Activated CD4-positive, alpha-beta T cell treated with anti-CD3 and anti-CD28 coated beads, Interleukin-2, amount 50 U/mL, for 48 hours (primary cell): ENCODE measurements at regions not wholly inside any gene's neighbourhood (a gene's known extent, or its start where the extent isn't known, plus 50 kb on each side); places are given as distances from the start of the nearest gene placed in this dataset.
A peak's percentile ranks its signal among the peaks of the same experiment; 100 is the strongest.
"Not testable (repeated sequence)": the region's sequence is repeated elsewhere in the genome, so short reads cannot be mapped to it uniquely, and the experiment has no call there.

ENCODE experiments used
- DNase-seq, 2 experiments: peaks; one replicate each; pipeline ENCODE4 v3.0.0-alpha.2; 2020

DNA sequence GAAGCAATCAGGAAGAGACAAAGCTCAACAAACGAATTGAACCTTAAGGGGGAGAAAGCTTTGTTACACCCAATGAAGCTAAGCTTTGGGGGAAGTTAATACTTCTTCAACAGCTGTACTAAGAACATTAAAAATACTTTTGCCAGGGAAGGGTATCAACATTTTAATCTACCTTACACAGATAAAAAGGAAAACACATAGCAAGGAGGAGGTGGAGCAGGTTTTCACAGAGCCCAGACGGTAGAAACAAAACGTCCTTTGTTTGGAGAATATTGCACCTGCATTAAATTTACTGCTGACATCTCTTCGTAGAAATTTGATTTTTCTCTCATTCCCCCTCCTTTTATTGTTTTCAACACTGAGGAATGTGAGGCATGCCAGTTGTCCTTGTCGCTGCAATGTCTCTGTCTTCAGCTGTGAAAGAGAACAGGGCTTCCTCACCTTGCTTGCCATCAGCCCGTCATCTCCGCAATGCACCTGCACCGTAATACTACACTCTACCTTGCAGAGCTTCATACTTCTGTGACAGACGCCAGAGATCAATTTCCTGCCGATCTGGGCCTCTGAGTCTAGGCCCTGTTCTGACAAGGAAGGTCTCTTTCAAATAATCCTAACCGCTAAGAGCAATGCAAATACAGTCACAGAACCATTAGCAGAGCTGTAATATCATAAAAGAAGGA, 270.8 kb downstream of the SPRY2 start:
- DNase-seq = no peak

DNA sequence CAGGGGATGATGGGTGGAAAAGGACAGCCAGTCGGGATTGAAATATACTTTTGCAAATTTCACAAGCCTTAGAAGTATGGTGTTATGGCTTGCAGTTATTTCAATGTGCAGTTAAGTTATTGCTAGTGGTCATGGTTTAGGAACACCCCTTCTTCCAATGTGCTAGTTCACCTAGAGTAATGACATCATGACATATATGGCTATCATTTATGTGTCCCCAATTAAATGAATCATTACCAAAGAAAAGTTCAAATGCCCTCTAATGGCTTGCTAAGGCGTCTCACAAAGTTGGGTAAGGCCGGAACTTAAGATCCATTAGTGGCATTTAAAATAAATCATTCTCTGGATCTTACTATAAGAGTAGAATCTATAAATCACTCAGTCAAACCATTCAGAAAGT, 271.6 kb downstream of the SPRY2 start:
- no peak for DNase-seq

DNA sequence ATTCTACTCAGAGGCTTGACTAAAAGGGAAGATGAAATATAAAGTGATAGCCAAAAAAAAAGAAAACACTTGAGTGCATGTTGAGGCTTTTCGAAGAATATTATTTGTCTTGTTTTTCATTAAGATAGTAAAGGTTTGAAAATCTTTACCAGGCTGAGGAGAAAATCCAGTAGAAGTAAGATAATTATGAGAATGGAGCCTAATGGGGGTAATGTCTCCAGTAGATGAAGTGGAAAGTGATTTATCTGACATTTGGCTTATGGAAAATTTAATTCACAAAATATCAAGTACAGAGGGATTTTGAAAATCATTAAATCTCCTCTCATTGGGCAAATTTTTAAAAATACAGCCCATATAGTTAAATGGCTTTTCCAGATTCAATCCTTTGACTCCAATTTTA, 274.9 kb downstream of the SPRY2 start:
- no peak for DNase-seq

DNA sequence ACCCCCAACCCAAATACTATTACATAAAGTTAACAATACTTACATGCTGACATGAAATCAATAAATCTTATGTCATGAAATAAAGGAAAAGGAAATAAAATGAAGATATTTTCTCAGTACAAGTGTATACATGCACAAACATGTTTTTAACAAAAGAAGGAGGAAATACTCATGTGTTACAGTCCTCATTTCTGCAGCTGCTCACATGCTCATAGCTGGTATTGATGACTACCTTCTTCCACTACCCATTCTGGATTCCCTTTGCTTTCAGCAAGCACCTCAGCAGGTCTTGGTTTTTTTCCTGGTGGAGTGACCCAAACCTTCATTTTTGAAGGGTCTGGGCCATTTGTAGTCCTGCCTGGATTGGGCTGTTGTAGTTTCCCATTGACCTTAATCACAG, 278.5 kb downstream of the SPRY2 start:
- DNase-seq = not testable (repeated sequence)

DNA sequence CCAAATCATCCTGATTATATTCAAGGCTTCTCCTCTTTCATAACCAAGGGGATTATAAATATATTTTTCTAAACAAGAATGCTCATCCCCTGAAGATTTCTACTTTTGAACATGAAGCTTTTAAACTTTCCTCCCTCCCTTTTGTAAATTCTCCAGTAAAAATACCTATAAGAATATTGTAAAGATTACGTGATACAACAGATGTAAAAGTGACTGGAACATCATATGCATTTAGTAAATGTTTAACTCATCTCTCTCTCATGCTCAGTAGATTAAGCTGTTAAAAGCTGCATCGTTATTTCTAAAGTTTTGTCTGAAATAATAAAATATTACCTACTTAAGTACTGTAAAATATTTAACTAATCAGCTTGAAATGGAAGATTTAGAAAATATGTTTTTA, 281.1 kb downstream of the SPRY2 start:
- DNase-seq = no peak

DNA sequence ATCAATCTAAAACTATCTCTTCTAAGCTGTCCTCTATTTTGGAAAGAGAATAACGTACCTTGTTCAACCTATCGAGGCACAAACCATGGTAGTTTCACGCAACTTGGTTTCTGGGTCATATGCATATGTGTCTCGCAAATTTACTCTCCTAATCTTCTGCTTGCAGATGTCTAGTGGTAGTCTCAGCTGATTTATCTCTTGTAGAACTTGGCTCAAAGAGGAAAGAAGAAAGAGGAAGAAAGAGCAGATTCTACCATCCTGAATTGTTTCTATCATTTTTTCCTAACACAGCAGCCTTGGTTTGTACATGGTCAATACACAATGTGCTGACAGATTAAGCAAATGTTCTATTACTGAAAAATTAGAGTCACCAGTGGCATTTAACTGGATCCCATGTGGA, 282.3 kb downstream of the SPRY2 start:
- DNase-seq = no peak

DNA sequence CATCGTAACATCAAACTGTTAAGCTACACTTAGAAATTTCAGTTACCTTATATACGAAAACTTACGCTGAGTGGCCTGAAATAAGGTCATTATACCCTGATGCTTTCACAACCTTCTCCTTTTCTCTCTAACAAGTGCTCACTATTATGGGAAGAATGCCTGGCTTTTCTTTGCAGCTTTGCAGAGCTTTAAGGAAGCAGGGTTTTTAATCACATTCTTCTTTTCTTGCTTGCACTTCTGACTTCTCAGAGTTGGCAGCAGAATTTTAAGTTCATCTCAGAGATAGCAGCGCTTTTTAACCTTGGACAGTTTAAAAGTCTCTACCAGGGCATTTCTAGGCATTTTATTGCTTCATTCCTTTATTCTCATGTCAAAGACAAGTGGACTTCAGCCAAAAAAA, 285.1 kb downstream of the SPRY2 start:
- no peak for DNase-seq

DNA sequence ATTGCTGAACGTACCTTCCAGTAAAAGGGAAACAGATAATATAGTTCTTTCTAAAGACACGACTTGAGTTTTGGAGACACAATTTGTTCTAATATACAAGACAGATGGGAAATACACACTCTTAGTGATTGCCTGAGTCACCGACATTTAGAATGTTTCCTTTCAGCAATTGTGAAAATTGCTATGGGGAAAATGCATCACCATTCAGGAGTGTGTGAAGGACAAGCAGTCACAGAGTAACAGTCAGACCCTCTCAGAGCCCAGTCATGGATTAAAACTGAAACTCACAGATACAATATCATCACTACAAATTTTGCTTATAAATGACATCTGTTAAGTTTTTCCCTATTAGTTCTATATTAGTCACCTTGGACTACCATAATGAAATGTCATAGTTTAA, 286.1 kb downstream of the SPRY2 start:
- no peak for DNase-seq

DNA sequence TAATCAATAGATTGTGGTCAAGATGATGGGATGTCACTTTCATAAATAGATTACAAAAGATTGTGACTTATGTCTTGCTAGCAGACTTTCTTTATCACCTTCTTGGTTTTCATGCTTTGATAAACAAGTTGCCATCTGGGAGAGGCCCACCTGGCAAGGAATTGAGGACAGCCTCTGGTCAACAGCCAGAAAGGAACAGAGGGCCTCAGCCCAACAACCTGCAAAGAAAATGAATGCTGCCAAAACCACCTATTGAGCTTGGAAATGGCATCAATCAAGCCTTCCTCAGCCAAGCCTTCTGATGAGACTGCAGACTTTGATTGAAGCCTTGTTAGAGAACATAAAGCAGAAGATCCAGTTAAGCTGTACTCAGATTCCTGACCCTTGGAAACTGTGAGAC, 288.6 kb downstream of the SPRY2 start:
- DNase-seq = no peak

DNA sequence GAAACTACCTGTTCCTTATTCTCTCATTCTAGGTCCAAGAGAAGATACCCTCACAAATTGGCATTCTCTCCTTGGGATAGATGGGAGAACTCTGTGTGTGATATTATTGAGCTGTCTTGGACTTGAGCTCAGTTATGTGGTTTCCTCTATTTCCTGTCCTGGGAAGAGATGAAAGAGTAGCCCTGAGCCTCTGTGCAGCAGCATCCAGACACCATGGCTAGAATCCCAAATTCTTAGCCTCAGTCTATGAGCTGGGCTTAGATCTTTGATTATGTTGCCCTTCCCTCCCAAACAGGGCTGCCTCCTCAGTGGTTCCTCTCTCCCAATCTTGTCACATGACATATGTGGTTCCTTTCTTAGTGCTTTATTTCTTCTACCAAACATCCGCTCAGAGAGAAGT, 290.7 kb downstream of the SPRY2 start:
- no peak for DNase-seq

DNA sequence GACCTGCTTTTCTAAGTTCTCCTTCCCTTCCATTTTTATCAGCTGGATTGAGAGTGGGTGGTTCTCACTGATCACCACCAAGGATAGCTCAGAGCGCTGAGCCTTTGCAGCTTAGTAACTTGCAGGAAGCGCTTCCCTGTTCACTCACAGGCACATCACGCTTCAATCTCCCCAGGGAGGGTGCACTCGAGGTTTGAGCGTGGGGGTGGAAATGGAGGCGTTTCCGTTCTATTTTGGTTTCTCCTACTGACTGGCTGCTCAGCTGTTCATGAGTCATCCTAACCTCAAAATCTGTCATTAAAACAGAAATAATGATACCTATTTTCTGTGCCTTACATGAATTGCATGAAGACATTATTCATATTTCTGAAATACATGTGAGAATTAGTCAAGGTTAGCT, 292.1 kb downstream of the SPRY2 start:
- peak; percentile 41 to 52 for DNase-seq

DNA sequence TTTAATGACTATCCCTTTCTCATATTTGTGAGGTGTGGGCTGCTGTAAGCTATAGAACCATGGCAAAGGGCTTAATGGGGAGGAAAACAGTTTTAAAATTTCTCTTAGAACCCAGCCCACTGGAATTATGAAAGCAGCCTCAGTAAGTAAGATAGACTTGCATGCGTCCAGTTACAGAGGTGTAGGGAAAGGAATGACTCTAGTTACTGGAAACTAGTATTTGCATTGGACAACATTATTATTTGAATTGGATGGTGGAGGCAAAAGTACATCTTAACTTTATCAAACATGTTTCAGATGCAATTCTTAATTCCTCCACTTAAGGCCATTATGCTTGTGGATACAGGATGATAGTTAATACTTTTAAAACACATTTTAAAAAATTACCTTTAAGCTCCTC, 292.9 kb downstream of the SPRY2 start:
- DNase-seq = no peak

DNA sequence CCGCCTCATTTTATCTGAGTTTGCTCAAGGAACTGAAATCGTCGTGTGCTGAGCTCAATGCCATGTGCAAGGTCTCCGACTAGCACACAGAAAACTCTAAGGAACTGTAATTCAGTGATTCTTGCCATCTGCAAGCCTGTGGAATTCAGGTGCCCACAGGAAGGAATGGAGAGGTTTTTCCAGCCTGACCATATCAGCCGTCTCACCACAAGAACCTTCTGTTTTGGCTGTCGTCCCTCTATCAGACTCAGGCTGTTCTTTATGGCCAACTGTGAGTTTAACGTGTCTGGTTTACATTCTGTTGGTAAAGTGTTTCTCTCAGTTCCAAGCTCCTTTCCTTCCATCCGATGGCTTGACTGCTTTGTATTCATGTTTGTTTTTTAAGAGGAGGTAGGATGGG, 293.5 kb downstream of the SPRY2 start:
- DNase-seq = no peak

DNA sequence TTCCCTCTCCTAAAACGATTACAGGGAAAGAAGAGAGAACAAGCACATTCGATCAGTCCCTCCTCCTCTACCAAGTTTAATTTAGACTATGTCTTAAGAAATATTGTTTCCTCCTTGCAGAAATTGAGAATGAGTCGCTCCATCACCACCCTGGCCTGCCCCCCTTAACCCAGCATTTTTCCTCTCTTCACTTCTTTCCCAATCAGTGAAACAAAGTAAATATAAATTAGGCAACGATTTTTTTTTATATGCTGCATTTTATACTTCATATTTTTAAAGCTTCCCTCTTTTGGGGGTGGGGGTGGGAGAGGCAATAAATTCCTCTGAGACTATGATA, 300.0 kb downstream of the SPRY2 start:
- DNase-seq = no peak

DNA sequence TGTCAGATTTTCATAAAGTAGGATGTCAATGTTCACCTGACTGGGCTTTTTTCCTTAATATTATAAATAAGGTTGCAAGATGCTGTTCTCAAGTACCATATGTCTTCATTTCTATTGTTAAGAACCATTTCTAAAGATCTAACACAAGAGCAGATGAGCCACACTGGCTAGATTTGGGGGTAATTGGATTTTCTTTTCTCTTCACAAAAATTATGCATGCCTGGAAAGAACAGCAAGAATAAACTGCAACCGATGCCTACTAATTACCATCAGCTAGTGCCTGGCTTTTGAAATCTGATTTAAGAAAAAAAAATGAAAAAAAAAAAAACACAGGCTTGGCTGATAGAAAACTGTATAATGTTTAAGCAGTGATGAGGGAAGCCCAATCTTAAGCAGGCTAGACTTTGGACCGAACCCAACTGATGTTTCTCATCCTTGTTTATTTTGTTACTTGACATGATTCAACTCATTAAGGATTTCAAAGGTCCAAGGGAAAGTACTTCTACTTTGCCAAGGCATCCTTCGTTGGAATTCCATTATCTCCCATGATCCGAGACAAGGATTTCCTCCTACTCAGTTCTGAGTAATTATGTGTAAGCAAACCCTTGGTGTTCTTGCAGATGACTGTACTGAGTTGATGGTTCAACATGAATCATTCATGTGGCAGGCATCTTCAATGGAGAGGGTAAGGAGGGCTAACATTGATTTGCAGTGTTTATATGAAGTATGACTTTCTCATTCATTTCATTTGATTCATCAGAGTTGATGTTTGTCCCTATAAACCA, 300.5 kb downstream of the SPRY2 start:
- no peak for DNase-seq

DNA sequence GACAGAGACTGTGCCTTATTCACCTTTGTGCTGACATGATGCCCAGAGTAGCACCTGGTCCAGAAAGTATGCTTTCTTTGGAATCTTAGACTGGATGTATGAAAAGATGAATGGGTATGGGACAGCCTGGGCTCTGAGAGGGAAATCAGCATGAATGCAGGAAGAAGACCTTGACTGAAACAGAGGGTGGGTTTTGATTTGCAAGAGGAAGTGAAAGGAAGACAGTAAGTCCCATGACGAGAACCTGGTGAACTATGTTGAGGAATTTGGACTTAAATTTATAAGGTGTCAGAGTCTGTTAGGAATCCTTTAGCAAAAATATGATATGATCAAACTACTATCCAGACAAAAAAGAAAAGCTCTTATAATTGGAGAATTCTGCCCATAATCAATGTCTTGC, 301.9 kb downstream of the SPRY2 start:
- DNase-seq = no peak

DNA sequence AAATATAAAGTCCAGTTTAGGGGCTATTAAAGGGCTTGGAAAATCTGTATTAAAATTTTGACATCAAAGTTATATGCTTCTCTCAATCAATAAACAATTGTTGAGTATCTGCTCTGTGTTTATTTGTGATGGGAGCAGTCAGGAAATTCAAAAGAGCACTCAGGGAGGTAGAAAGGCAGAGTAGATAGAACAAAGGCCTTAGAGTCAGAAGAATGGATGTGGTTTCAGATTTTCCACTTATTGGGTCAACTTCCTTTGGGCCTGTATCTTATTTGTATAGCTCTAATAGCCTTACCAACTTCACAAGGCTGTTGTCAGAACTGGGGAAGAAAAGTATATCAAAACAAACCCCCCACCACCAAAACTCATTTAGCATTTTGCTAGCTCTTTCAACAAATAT, 302.6 kb downstream of the SPRY2 start:
- DNase-seq = no peak

DNA sequence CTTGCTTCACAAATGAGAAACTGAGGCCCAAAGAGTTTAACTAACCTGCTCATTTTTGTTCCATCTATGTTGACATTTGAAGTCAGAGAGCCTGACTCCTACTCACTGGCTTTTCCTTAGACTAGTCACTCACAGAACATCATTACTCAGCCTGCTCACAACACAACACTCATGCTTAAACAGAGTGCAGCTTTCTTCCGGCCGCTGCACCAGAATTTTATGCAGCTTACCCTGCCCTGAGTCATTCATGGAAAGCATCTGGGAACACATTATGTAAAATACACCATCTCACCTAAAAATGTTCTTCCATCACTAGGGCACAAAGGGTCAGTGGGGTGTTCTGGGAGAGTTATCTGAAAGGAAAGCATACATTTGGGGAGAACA, 303.4 kb downstream of the SPRY2 start:
- DNase-seq = no peak

DNA sequence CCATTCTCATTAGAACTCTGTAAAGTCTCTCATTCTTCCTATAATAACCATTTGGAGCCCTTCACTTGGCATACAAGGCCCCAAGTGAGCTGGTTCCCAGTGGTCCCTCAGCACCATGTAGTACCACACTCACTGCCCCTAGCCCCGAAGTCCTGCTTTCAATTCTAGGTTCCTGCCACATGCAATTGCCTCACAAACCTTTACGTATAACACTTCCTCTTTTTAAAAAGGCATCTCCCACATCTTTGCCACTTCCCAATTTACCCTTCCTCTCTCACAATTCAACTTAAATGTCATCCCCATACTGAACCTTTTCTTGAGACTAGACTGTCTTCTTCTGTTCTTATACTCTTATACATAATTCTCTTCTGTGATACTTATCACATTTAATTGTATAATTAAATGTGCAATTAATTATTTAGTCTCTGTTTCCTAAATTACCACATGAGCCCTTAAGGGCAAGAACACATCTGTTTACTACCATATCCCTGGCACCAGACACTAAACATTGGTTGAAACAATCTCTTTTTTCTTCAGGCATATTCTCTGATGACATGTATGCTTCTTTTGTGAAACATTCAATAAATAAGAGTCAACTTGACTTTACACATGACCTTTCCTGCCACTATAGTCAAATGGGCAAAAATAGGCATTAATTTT, 304.0 kb downstream of the SPRY2 start:
- no peak for DNase-seq

DNA sequence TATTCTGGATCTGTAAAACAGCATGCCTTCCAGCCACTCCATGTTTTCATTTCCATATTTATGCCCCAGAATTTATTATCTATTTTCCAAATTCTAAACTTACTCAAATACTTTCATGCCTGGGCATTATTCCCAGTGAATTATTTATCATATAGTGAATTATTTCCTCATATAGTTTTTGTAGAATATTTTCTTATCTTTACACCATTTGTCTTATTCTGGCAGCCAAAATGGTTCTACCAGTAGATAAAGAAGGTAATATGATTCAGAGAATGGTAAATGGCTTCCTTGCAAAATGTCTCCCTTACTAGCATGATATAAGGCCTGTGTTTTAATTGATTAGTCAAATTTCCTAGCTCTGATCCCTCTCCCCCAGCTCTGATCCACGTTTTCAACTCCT, 305.8 kb downstream of the SPRY2 start:
- DNase-seq = no peak

DNA sequence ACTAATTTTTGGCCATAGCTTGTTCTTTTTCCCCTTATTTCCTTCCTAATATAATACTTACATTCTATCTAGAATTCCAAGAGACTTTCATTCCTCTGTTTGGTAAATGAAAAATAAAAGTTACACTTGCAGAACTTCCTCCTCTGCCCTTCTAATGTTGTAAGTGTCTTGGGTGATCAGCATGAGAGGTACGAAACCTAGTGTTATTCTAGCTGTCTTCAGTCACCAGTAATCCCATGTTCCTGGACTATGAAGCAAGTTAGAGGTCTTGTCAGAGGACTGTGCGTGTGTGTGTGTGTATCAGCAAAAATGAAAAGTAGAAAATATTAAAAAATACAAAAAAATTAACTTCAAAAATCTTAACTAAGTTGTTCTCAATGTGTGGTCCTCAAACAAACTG, 307.0 kb downstream of the SPRY2 start:
- DNase-seq = no peak

DNA sequence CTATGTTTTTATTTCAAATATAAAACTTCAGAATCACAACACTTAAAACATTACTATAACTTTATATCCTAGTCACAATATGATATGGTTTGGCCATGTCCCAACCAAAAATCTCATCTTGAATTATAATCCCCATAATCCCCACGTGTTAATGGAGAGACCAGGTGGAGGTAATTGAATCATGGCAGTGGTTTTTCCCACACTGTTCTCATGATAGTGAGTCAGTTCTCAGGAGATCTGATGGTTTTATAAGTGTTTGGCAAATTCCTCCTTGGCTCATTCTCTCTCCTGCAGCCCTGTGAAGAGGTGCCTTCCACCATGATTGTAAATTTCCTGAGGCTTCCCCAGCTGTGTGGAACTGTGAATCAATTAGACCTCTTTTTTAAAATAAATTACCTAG, 307.6 kb downstream of the SPRY2 start:
- DNase-seq = no peak

DNA sequence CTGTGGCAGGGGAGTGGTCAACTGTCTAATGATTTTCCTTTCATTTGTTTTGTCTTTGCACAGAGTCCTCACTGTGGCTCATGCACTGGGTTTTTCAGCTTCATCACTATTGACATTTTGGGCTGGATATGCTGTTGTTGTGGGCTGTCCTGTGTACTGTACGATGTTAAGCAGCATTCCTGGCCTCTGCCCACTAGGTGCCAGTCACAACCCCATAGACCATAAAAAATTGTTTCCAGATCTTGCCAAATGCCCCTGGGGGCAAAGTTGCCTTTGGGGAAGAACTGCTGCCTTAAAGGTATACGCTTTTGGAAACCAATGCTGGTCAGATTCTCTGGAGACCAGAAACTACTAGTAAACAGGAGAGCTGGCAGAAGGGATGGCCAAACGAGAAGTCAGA, 310.4 kb downstream of the SPRY2 start:
- no peak for DNase-seq

DNA sequence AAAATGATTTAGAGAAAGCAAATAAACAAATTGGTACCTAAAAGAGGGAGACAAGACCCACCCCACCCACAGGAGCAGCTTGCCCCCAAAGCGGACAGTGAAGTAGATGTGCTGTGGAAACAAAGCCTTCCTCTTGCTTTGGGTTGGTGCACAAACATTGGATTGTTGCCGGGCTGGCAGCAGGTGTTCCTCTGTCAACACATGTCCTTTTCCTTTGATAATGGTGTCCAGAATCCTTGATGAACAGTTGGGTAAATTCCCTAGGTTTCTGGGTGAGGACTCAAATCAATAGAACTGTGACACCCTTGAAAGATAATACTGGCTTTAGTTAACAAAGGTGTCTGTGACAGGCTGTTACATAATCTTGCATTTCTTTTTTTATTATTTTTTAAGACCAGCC, 311.8 kb downstream of the SPRY2 start:
- no peak for DNase-seq

DNA sequence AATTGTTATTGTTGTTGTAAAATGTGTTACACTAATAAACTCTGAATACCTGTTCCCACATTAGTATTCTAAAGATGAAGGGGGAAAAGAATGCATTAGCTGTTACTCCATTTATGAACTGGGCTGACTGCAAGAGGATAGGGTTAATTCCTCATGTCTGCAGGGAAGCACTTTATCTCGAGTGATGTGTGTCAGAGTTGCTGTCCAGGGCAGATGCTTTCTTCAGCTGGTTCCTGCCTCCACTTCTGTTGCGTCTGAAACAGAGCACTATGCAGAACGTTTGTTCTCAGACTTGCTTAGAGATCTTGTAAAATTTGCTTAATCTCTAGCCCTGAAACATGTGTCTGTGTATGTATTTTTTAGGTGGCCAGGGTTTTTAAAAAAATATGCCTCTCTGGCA, 318.8 kb downstream of the SPRY2 start:
- DNase-seq = no peak
